HUDEP-2 (cell line): ENCODE measurements at regions not wholly inside any gene's neighbourhood (a gene's known extent, or its start where the extent isn't known, plus 50 kb on each side); places are given as distances from the start of the nearest gene placed in this dataset.

ENCODE experiments used
- DNase-seq, 76 experiments: peaks; one replicate each; lab custom pipeline; 2025; ENCODE audit not compliant: unreplicated experiment in 76 of 76; lab: John Stamatoyannopoulos, UW

DNA sequence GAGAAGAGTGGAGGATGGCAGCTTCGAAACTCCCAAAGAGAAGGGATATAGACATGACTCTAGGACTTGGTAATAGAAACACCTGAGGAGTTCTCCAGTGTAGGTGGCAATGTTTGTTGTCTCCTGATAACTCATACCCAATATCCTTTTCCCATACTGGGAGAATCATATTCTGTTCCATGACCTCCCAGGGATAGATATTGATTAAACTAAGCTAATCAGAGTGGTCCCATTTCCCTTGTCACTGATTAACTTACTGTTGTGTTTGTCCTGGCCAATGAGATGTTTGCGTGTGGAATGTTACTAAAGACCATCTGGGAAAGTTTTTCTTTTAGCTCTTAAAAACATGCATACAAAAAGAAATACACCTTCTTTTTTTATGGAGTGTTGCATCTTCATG, 85.6 kb downstream of the RPL22L1 start:
- DNase-seq, result no peak

- DNase-seq, result no peak
These were observed 89.0 kb downstream of the RPL22L1 start for GRCh38 chr3:170780955-170781354.

- DNase-seq, result no peak
These were observed 89.5 kb downstream of the RPL22L1 start for GRCh38 chr3:170780471-170780870.

DNA sequence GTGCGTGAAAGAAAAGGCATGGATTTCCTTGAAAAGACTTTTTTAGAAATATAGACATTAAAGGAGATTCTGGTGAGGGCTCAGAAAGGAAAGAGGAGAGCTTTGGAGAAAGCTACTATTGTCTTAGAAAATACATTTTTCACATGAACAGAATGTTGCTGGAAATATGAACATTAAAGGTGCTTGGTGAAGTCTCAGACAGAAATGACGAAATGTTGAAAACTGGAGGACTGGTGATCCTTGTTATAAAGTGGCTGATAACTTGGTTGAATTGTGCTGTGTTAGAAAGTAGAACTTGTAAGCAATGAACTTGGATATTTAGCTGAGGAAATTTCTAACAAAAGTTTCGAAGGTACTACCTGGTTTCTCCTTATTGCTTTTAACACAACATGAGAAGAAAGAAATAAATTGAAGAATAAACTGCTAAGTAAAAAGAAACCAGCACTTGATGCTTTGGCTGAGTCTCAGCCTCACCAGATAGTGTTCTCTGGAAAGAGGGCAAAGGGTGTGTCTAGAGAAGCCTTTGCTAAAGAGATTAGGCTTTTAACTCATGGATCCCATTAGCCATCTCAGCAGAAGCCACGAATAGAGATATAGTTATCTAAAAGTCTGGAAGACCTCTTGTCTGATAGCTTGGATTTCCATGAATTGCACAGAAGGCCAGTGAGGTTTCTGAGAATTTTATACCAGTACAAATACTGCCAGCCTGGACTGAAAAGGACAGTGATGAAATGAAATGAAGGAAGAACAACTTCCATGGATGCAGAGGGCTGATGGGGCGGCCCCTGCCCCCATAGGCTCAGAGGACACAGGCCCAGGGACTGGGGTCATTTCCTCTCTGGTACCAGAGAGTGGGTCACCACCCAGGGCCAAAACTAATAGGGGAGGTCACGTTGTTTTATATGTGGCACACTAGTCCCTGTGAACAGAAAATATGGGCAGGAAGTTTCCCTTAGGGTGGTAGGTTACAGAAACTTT, 91.5 kb downstream of the RPL22L1 start:
- peak in 74 of 76 experiments; percentile 9 to 98 (median 64) for DNase-seq

GRCh38 chr3:170777564-170777926, 92.5 kb downstream of the RPL22L1 start:
- peak in 1 of 76 experiments; percentile 25 for DNase-seq

DNA sequence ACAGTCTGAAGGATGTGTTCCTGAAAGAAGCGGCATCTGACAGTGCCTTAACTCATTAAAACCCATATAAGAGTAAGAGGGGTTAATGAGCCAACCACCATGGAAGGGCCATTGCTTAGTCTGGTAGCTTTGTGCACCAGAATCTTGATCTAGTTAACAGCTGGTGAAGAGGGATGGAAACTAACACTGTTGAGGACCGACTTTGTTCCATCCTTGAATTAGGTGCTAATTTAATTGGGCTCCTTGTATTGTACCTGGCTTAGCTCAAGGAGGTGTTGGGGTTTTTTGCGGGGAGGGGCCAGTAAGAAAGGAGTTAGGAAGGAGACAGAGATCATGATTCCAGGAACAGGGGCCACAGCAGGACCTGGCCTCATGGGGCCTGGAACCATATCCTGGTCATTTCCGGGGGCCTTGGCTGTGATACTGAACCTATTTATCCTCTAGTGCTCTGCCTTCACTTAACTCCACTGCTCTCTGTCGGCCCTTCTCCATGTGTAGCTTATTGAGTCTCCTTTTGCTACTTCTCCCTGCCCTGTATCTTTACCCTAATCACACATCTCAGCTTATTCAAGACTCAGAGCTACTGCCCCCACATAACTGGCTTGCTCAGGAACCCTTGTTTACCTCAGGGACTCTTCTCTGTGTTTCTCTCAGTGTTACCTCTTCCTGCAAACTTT, 93.0 kb downstream of the RPL22L1 start:
- DNase-seq, result peak in 6 of 76 experiments; percentile 10 to 44 (median 22)

GRCh38 chr3:170773682-170774425, 96.1 kb downstream of the RPL22L1 start:
- peak in 13 of 76 experiments; percentile 8 to 63 (median 30) for DNase-seq

DNA sequence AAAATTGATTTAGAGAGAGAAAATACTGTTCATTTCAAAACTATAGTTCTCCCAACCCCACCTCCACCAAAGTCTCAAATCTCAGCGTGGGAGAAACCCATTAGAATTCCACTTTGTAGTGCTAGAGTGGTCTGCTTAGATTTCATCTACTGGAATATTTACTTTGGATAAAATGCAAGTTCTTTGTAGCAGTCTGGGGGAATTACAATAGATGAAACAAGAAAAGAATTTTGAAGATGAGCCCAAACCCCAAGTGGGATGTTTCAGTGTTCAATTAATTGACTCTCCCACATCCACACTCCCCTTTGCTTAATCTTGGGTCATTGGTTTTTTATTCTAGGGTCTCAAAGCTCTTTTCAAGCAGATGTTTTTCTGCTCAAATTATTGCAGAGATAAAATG, 97.8 kb downstream of the RPL22L1 start:
- no peak for DNase-seq

DNA sequence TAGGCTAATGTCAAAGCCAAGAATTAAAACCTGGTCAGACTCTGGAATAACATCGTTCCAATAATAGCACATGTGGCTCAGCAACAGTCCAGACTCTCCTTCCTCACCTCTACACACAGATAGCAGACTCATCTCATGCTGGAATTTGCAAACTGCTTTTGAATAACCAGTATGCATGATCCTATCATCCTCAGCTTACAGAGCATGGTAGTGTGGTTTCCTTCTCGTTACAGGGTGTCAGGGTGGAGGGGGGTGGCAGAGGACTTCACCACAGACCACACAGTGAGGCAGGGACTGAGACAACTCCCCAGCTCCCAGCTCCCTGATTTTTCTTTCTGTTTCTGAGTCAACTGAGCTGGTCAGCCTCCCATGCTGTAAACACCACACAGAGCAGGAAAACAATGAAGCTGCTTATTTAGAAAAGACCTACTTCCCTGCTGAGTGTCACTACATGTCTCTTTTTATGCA, 101.6 kb downstream of the RPL22L1 start:
- peak in 2 of 76 experiments; percentile 6 to 10 for DNase-seq

DNA sequence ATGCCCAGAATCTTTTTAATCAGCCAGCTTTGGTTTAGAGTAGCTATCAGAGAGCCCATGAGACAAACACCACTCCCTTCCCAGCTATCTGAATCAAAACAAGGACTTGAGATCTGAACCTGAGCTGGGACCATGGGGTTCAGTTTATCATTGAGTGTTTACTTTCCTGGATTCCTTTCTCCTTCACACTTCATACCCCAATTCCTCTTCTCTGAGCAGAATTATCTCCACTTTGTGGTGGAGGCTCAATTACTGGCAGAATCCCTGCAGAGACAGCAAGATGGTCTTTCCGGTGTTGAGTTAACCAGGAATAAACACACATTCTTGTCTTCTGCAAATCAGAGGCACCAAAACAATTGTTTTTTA, 102.4 kb downstream of the RPL22L1 start:
- DNase-seq, result no peak

GRCh38 chr3:170766823-170767575, 103.0 kb downstream of the RPL22L1 start:
- DNase-seq, result no peak

DNA sequence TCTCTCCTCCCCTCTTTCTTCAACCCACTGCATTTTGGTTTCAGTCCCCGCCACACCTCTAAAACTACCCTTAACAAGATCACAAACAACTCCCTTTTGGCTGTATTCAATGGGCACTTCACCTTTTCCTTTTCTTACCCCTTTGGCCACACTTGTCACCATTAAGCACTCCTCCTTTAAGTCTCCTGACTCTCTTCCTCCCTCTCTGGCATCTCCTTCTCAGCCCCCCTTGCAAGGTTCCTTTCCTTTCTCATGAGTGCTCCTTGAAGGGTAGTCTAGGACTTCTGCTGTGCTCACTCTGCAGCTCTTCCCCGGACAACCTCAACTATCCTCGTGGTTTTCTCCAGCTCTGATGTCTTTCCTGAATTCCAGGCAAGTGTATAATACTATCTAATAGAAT, 103.7 kb downstream of the RPL22L1 start:
- DNase-seq, result no peak

GRCh38 chr3:170765419-170766078, 104.4 kb downstream of the RPL22L1 start:
- peak in 56 of 76 experiments; percentile 4 to 81 (median 47) for DNase-seq

DNA sequence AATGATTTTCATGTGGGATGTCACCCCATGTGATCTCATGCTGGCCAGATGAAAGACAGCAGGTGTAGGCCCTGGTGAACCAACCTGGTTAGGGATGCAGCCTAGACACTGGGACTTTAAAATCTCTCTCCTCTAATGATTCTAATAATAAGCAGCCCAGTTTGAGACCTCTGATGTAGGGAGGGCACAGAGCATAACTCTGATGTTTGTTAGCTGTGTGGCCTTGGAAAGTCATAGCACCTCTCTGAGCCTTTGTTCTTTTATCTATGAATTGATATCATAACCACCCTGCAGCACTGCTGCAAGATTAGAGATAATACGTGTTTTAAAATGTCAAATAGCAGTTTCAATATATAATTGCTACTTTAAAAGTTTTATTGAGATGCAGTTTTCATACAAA, 106.0 kb downstream of the RPL22L1 start:
- DNase-seq, result no peak

- DNase-seq, result no peak
These were observed 107.9 kb downstream of the RPL22L1 start for GRCh38 chr3:170762064-170762463.

GRCh38 chr3:170761103-170761502, 108.9 kb downstream of the RPL22L1 start:
- DNase-seq, result no peak

DNA sequence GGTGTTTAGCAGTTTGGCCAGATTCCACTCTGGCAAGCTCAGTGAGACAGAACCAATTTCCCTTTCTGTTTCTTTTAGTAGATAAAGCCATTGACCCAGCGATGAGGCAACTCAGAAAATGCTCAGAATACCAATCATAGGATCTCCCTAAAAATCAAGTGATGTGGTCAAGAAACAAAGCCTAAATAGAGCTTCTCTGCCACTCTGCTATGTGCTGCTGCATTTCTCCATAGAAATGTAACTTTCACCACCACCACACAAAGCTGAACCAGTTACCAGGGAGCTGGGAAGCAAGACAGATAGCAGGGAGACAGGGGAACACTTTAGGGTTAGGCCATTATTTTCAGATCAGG, 109.8 kb downstream of the RPL22L1 start:
- no peak for DNase-seq

GRCh38 chr3:170759511-170760173, 110.4 kb downstream of the RPL22L1 start:
- DNase-seq, result no peak

DNA sequence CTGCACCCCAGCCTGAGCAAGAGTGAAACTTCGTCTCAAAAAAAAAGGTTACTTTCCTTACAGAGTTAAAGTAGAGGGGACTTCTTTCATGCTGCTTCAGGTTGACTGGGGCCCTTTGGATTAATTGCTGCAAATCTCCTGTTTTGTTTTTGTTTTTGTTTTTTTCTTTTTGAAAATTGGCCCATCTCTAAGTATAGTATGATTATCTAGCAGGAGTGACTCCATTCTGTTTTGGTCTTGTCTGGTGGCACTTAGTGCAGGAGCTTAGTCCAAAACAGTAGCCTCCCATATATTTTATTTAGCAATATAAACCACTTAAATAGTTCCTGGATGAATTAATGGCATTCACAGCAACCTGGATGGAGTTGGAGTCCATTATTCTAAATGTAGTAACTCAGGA, 113.0 kb downstream of the RPL22L1 start:
- DNase-seq, result no peak
